BE2C (cell line): ENCODE measurements at regions not wholly inside any gene's neighbourhood (a gene's known extent, or its start where the extent isn't known, plus 50 kb on each side); places are given as distances from the start of the nearest gene placed in this dataset.

Experiments
- DNase-seq: peaks from one replicate; pipeline ENCODE4 v3.0.0-alpha.2; 2020
- H3K27me3 ChIP-seq: fragments of 250-450 bp; sonication (Bioruptor Pico); 2 replicates; pipeline ENCODE4 v1.5.1; 2020; ENCODE audit warnings: mild to moderate bottlenecking
- H3K36me3 ChIP-seq: fragments of 250-450 bp; sonication (Bioruptor Pico); 2 replicates; pipeline ENCODE4 v1.5.1; 2020; ENCODE audit warnings: mild to moderate bottlenecking
- H3K4me1 ChIP-seq: fragments of 250-450 bp; sonication (Bioruptor Pico); 2 replicates; pipeline ENCODE4 v1.5.1; 2020
- H3K4me3 ChIP-seq: 2 replicates; pipeline ENCODE4 v1.5.1; 2011; ENCODE audit warnings: low read depth, low read length
- H3K9me3 ChIP-seq: fragments of 250-450 bp; sonication (Bioruptor Pico); 2 replicates; pipeline ENCODE4 v1.5.1; 2020
- TF ChIP-seq, protein P1 (sequence below): IDR thresholded peaks from 2 replicates; pipeline ENCODE4 v1.5.1; 2012; ENCODE audit warnings: mild to moderate bottlenecking, low read depth, low read length

DNA sequence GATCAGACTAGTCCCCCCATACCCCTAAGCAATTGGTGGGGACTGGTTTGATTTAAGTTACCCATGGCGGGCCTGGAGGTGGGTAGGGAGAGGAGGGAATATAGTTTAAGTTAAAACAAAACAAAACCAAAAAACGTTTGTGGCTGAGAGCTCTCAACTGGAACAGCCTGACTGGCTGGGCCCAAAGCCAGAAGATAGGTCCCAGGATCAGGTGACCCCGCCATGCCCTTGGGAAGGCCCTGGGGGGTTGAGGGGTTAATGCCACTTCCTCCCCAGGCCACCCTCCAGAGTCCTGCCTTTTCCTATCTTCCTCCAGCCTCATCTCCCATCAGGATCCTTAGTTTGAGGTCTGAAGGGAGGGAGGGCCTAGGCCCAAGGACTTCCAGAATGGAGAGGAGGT lies 82.3 kb upstream of the LHX1 start:
- Histone ChIP-seq H3K27me3 (no peaks in the 10 kb centered on the region; the same call in 1 of the 2 replicates), H3K36me3 (no peaks in the 10 kb centered on the region), H3K4me3 (no peak overlapping the region), H3K4me1 (peaks cover 2% of the 10 kb centered on the region), H3K9me3 (no peaks in the 10 kb centered on the region)
- TF ChIP-seq, protein P1, sequence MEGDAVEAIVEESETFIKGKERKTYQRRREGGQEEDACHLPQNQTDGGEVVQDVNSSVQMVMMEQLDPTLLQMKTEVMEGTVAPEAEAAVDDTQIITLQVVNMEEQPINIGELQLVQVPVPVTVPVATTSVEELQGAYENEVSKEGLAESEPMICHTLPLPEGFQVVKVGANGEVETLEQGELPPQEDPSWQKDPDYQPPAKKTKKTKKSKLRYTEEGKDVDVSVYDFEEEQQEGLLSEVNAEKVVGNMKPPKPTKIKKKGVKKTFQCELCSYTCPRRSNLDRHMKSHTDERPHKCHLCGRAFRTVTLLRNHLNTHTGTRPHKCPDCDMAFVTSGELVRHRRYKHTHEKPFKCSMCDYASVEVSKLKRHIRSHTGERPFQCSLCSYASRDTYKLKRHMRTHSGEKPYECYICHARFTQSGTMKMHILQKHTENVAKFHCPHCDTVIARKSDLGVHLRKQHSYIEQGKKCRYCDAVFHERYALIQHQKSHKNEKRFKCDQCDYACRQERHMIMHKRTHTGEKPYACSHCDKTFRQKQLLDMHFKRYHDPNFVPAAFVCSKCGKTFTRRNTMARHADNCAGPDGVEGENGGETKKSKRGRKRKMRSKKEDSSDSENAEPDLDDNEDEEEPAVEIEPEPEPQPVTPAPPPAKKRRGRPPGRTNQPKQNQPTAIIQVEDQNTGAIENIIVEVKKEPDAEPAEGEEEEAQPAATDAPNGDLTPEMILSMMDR = no peak
- DNase-seq = no peak

DNA sequence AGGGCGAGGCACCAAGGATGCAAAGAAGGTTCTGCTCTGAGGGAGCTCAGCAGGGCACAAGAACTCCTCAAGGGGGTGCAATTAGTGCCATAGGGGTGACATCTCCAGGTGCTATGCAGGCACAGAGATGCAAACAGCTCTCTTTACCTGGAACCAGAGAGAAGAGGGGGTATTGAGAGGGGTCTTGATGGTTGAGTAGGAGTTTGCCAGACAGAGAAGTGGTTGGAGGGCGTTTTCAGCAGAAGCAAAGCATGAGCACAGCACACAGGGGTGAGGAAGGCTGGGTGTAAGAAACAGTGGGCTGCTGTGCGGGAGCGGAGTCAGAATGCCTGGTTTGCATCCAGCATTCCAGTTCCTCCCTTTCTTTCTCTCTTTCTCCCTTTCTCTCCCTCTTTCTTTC lies 81.8 kb upstream of the LHX1 start:
- TF ChIP-seq, protein P1 = no peak
- Histone ChIP-seq H3K9me3 (no peaks in the 10 kb centered on the region), H3K36me3 (no peaks in the 10 kb centered on the region), H3K4me3 (no peak overlapping the region), H3K4me1 (peaks cover under 1% of the 10 kb centered on the region), H3K27me3 (no peaks in the 10 kb centered on the region; the same call in 1 of the 2 replicates)
- DNase-seq = no peak

DNA sequence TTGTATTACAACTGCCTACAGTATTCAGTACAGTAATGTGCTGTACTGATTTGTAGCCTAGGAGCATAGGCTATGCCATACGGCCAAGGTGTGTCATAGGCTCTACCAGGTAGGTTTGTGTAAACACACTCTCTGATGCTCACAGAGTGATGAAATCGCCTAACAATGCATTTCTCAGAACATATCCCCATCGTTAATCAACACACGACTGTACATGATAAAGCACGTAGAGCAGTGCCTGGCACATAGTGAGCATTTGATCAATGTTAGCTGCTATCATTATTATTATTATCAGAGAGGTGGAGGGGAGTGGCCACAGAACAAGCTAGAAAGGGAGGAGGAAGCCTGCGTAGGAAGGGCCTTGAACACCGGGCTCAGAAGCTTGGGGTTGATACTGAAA lies 81.1 kb upstream of the LHX1 start:
- Histone ChIP-seq H3K27me3 (no peaks in the 10 kb centered on the region; the same call in 1 of the 2 replicates), H3K9me3 (no peaks in the 10 kb centered on the region), H3K36me3 (no peaks in the 10 kb centered on the region), H3K4me3 (no peak overlapping the region), H3K4me1 (no peaks in the 10 kb centered on the region; the same call in 1 of the 2 replicates)
- TF ChIP-seq, protein P1 = no peak
- no peak for DNase-seq

DNA sequence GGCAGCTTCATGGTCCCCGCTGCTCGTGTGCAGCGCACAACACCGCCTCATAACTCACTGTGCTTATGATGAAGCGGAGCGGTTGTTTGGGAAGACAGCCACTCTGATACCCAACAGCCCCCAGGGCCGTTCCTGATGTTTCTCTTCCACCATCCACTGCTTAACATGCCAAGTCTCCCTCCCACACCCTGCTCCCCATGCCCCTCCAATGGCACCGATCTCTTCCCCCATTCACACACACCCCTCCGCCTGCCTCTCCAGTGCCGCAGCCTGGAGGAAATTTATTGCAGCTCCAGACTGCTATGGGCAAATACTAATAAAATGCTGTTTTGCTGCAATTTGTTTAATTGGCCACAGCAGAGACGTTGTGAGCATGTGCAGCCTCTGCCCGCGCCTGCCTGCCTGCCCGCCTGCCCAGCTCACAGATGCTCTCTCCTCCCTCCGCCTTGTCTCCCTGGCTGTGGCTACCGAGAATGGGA lies 80.3 kb upstream of the LHX1 start:
- Histone ChIP-seq H3K36me3 (no peaks in the 10 kb centered on the region), H3K4me3 (peak overlapping the region; percentile 4; the same call in 1 of the 2 replicates), H3K4me1 (no peaks in the 10 kb centered on the region; the same call in 1 of the 2 replicates), H3K9me3 (no peaks in the 10 kb centered on the region), H3K27me3 (no peaks in the 10 kb centered on the region)
- DNase-seq = no peak
- TF ChIP-seq, protein P1 = no peak

DNA sequence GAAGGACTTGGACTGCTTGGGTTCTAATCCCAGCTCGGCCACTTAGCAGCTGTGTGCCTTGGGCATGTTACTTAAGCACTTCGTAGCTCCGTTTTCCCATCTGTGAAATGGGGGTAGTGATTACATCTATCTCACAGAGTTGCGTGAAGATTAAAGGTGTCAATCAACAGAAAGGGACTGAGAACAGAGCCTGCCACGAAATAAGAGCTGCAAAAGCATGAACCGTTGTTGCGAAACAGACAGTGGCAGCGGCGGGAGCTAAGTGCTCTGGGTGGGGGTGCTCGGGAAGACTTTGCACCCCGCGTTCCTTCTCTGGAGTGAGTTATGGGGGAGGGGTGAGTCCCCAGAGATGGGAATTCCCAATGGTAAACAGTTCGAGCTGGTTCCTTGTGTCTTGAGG lies 79.6 kb upstream of the LHX1 start:
- no peak overlapping the region for H3K4me3 ChIP-seq
- H3K36me3 ChIP-seq = no peaks in the 10 kb centered on the region
- H3K9me3 ChIP-seq = no peaks in the 10 kb centered on the region
- no peaks in the 10 kb centered on the region for H3K27me3 ChIP-seq
- H3K4me1 ChIP-seq = no peaks in the 10 kb centered on the region
- DNase-seq = no peak
- TF ChIP-seq, protein P1 = no peak

DNA sequence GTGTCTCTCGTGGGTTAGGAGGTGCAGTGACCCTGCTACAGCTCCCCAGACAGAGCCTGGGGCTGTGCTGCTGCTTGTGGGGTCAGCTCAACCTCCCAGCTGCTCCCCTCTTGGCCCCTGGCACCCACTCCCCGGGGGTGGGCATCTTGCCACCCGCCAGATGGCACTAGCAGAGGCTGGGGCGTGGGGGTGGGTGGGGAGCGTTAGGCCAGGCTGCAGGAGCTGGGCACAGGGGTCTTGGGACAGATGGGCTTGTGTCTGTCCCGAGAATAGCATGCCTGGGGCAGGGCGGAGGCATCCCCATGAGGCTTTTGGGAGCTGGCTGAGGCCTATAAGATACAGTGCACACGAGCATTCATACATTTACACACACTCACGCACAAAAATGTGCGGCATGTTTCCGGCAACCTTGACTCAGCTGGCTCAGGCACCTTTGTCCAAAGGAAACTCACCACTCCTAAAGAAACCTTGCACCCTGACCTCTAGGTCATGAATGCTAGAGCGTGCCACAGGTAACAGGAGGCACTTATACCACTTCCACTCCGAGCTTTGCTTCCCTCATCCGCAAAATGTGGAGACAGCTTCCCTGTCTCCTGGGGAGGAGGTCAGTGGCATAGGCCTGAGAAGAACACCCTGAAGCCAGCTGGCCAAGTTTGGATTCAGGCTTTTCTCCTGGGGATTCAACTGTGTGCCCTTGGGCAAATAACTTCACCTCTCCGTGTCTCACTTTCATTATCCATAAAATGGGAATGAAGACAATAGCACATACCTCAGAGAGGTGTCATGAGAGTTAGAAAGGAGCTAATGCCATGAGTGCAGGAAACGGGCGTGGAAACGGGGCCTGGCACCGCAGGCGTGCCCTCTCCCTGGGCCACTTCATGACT lies 78.9 kb upstream of the LHX1 start:
- H3K4me1 ChIP-seq = no peaks in the 10 kb centered on the region
- no peak for DNase-seq
- no peaks in the 10 kb centered on the region for H3K9me3 ChIP-seq
- TF ChIP-seq, protein P1 = no peak
- H3K36me3 ChIP-seq = no peaks in the 10 kb centered on the region
- no peak overlapping the region for H3K4me3 ChIP-seq
- no peaks in the 10 kb centered on the region for H3K27me3 ChIP-seq
